ENCODE measurements at regions not wholly inside any gene's neighbourhood (a gene's known extent, or its start where the extent isn't known, plus 50 kb on each side); places are given as distances from the start of the nearest gene placed in this dataset.

DNA sequence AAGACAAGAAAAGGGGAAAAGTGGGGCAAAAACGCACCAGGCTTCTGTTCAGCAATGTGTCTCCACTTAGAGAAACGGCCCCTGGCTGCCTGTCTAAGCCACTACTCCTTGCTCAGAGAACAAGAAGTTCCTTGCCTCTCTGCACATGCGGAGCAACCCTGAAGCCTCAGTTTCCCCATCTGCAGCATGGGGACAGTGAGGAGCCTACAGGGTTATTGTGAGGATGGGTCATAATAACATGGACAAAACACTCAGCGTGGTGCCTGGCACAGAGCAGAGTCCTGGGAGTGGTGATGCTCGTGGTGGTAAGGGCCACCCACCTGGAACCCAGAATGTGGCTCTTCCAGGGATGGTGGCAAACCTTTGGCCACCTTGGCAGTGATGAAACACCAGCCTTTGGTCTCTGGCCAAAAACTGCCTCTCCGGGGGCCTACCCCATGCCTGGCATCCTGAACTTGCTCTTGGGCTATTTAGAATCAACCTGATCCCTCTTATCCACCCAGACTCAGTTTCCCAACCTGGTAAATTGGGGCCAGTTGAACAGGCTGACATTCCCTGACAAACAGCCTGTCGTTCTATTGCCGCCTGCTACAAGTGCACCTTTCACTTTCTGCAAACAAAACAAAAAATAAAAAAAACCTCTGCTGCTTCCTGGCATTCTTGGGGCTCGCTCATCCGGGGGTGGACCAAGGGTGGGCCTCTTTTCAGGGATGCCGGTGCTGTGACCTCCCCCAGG is 56.5 kb upstream of the DLK1 start:
- TF ChIP-seq, protein P1, sequence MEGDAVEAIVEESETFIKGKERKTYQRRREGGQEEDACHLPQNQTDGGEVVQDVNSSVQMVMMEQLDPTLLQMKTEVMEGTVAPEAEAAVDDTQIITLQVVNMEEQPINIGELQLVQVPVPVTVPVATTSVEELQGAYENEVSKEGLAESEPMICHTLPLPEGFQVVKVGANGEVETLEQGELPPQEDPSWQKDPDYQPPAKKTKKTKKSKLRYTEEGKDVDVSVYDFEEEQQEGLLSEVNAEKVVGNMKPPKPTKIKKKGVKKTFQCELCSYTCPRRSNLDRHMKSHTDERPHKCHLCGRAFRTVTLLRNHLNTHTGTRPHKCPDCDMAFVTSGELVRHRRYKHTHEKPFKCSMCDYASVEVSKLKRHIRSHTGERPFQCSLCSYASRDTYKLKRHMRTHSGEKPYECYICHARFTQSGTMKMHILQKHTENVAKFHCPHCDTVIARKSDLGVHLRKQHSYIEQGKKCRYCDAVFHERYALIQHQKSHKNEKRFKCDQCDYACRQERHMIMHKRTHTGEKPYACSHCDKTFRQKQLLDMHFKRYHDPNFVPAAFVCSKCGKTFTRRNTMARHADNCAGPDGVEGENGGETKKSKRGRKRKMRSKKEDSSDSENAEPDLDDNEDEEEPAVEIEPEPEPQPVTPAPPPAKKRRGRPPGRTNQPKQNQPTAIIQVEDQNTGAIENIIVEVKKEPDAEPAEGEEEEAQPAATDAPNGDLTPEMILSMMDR (IDR thresholded peaks at IDR 0.05; ENCODE audit: poor library complexity): no peak
- no peak for TF ChIP-seq EZH2phosphoT487 (IDR thresholded peaks at IDR 0.05; ENCODE audit: low read depth, severe bottlenecking, unreplicated experiment)

Data from hepatocyte (in vitro differentiated cells).